ENCODE measurements at regions not wholly inside any gene's neighbourhood (a gene's known extent, or its start where the extent isn't known, plus 50 kb on each side); places are given as distances from the start of the nearest gene placed in this dataset.

- TF ChIP-seq, protein P1, sequence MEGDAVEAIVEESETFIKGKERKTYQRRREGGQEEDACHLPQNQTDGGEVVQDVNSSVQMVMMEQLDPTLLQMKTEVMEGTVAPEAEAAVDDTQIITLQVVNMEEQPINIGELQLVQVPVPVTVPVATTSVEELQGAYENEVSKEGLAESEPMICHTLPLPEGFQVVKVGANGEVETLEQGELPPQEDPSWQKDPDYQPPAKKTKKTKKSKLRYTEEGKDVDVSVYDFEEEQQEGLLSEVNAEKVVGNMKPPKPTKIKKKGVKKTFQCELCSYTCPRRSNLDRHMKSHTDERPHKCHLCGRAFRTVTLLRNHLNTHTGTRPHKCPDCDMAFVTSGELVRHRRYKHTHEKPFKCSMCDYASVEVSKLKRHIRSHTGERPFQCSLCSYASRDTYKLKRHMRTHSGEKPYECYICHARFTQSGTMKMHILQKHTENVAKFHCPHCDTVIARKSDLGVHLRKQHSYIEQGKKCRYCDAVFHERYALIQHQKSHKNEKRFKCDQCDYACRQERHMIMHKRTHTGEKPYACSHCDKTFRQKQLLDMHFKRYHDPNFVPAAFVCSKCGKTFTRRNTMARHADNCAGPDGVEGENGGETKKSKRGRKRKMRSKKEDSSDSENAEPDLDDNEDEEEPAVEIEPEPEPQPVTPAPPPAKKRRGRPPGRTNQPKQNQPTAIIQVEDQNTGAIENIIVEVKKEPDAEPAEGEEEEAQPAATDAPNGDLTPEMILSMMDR (IDR thresholded peaks at IDR 0.05; ENCODE audit: low read length), result no peak
- no peak for TF ChIP-seq EZH2 (IDR thresholded peaks at IDR 0.05; ENCODE audit: borderline replicate concordance, low read length)
Observed at GRCh38 chr15:39151545-39151944, 429.3 kb upstream of the THBS1 start.
